HepG2 (cell line): ENCODE measurements at regions not wholly inside any gene's neighbourhood (a gene's known extent, or its start where the extent isn't known, plus 50 kb on each side); places are given as distances from the start of the nearest gene placed in this dataset.
"Not testable (repeated sequence)": the region's sequence is repeated elsewhere in the genome, so short reads cannot be mapped to it uniquely, and the experiment has no call there.

Experiments used
- ATAC-seq: fragments of 200-7000 bp; cut with Tn5 transposase; 3 replicates; pipeline ENCODE4 v1.9.1; 2020; ENCODE audit warnings: mild to moderate bottlenecking, moderate library complexity
- BruUV-seq: library from RNA; stranded (reverse); fragments of 400-500 nt; replicated peaks from 2 replicates; lab custom pipeline; 2021; lab: Mats Ljungman, UMichigan
- CTCF ChIA-PET: fragments of 300-600 bp; formaldehyde crosslinking; extraction: SDS; loops from one replicate; lab custom pipeline; 2021; ENCODE audit warnings: low total read pairs, inconsistent platforms, low intra/inter-chr PET ratio; lab: Yijun Ruan, JAX
- POLR2A ChIA-PET: fragments of 350-600 bp; sonication (Branson Sonifier 250); formaldehyde crosslinking; loops from one replicate; lab custom pipeline; 2020; ENCODE audit warnings: antibody characterized with exemption, inconsistent platforms; lab: Yijun Ruan, JAX
- DNase-seq: peaks from one replicate; pipeline ENCODE4 v3.0.0-alpha.2; 2015; ENCODE audit warnings: low spot score
- FAIRE-seq: peaks from 3 replicates; lab custom pipeline; 2011; peaks lifted over from hg19 to GRCh38; lab: Jason Lieb, UNC
- H2AFZ ChIP-seq: one replicate; pipeline ENCODE4 v1.6.1; 2011; ENCODE audit warnings: low read length, inconsistent platforms
- H3K27ac ChIP-seq: fragments of 300-600 bp; 3 replicates; pipeline ENCODE4 v1.8.0; 2011; ENCODE audit warnings: mixed run types, mild to moderate bottlenecking, mixed read lengths, low read length, inconsistent platforms; ENCODE audit not compliant: insufficient read depth; ENCODE audit errors: extremely low read length
- H3K27me3 ChIP-seq, 2 experiments: fragments of 200-600 bp in 1 of 2; 2 replicates in 1 of 2; 3 replicates in 1 of 2; pipeline versions ENCODE4 v1.6.0 to v1.8.0; 2011; ENCODE audit warnings: low read length in 2 of 2, mild to moderate bottlenecking in 2 of 2, moderate library complexity in 2 of 2, inconsistent platforms in 1 of 2; ENCODE audit not compliant: insufficient read depth in 2 of 2, control insufficient read depth in 1 of 2
- H3K36me3 ChIP-seq, 2 experiments: fragments of 200-600 bp in 1 of 2; replicated peaks in 1 of 2; 2 replicates in 1 of 2; 3 replicates in 1 of 2; pipeline versions ENCODE4 v1.5.1 to v1.8.0; 2011; ENCODE audit warnings: low read length in 2 of 2, inconsistent platforms in 1 of 2; ENCODE audit not compliant: insufficient read depth in 2 of 2, control insufficient read depth in 1 of 2
- H3K4me1 ChIP-seq: 2 replicates; pipeline ENCODE4 v1.5.1; 2012; ENCODE audit warnings: low read length, inconsistent platforms; ENCODE audit not compliant: insufficient read depth
- H3K4me2 ChIP-seq: 2 replicates; pipeline ENCODE4 v1.6.0; 2011; ENCODE audit warnings: low read depth, low read length, inconsistent platforms
- H3K4me3 ChIP-seq, 3 experiments: fragments of 200-600 bp in 1 of 3; sonication (generic), shearing (Covaris generic) in 1 of 3; replicated peaks in 1 of 3; 2 replicates each; pipeline ENCODE4 v1.5.1; 2011 to 2016; ENCODE audit warnings: low read length in 3 of 3, inconsistent platforms in 2 of 3, low read depth in 2 of 3, mild to moderate bottlenecking in 2 of 3, control low read depth in 1 of 3, mixed read lengths in 1 of 3; ENCODE audit not compliant: insufficient read depth in 1 of 3
- H3K79me2 ChIP-seq: one replicate; pipeline ENCODE4 v1.6.1; 2011; ENCODE audit warnings: low read length, inconsistent platforms; ENCODE audit not compliant: insufficient read depth
- H3K9ac ChIP-seq: 2 replicates; pipeline ENCODE4 v1.6.0; 2011; ENCODE audit warnings: mild to moderate bottlenecking, low read depth, low read length, inconsistent platforms; ENCODE audit not compliant: insufficient read depth
- H3K9me3 ChIP-seq: 2 replicates; pipeline ENCODE4 v1.5.1; 2012; ENCODE audit warnings: mild to moderate bottlenecking, low read length
- H4K20me1 ChIP-seq: 2 replicates; pipeline ENCODE4 v1.6.0; 2011; ENCODE audit warnings: inconsistent platforms, mild to moderate bottlenecking, low read length, moderate library complexity; ENCODE audit not compliant: insufficient read depth
- WGBS: methylation state at CpG from one replicate; pipeline ENCODE4 v1.1.6; 2017; ENCODE audit warnings: low lambda C conversion rate; 5-methylcytosine and 5-hydroxymethylcytosine counted together
- in situ Hi-C: cut with HindIII; loops from 2 replicates; pipeline ENCODE4 v1.10.0; 2017; ENCODE audit warnings: low pct_unique_long_range_greater_than_20kb; ENCODE audit not compliant: extremely low pct_ligation_motif_present
- intact Hi-C: fragments of 100-400 bp; cut with micrococcal nuclease; formaldehyde crosslinking; loops from one replicate; pipeline ENCODE4 v1.10.0; 2022; ENCODE audit not compliant: unreplicated experiment

DNA sequence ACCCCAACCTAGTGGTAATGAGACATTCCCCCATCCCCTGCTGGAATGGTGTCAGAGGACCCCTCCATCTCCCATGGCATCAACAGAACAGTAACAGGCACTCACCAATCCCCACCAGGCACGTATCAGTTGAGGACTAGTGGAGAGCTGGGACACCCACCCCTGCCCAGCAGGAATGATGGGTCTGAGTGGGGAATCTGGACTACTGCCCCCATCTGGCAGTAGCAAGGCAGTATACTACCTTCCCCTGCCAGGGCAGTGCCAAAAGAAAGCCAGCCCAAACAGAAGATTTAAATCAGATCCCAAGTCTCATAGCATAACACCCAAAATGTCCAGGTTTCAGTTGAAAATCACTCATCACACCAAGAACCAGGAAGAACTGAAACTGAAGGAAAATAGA lies 111.2 kb upstream of the NBPF12 start:
- H3K27me3 ChIP-seq, H3K79me2 ChIP-seq, CTCF ChIA-PET, H4K20me1 ChIP-seq, POLR2A ChIA-PET, FAIRE-seq, H3K4me2 ChIP-seq, H3K36me3 ChIP-seq, H3K9me3 ChIP-seq, H2AFZ ChIP-seq, intact Hi-C loops, H3K27ac ChIP-seq, H3K4me3 ChIP-seq, H3K4me1 ChIP-seq, DNase-seq, in situ Hi-C loops, H3K9ac ChIP-seq, BruUV-seq, ATAC-seq: not testable (repeated sequence)
- WGBS, result no CpG with 5 or more reads among the region's 1 CpG

DNA sequence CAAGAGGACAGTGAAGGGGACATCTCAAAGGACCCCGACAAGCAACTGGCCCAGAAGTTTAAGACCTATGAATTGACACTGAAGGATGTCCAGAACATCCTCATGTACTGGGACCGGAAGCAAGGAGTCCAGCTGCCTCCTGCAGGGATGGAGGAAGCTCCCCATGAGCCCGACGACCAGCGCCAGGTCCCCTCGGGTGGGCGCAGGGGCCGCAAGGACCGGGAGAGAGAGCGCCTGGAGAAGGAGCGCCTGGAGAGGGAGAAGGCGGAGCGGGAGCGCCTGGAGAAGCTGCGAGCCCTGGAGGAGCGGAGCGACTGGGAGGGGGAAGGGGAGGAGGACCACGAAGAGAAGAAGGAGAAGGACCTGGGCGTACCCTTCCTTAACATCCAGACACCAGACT lies 143.9 kb upstream of the NBPF12 start:
- H3K36me3 ChIP-seq, FAIRE-seq, H3K9me3 ChIP-seq, H3K4me2 ChIP-seq, H3K9ac ChIP-seq, ATAC-seq, DNase-seq, H3K4me3 ChIP-seq, intact Hi-C loops, H3K4me1 ChIP-seq, POLR2A ChIA-PET, CTCF ChIA-PET, BruUV-seq, H2AFZ ChIP-seq, H4K20me1 ChIP-seq, in situ Hi-C loops, H3K27me3 ChIP-seq, H3K27ac ChIP-seq, H3K79me2 ChIP-seq: not testable (repeated sequence)
- WGBS, result 28% methylated on average over 18 of the region's 19 CpGs

DNA sequence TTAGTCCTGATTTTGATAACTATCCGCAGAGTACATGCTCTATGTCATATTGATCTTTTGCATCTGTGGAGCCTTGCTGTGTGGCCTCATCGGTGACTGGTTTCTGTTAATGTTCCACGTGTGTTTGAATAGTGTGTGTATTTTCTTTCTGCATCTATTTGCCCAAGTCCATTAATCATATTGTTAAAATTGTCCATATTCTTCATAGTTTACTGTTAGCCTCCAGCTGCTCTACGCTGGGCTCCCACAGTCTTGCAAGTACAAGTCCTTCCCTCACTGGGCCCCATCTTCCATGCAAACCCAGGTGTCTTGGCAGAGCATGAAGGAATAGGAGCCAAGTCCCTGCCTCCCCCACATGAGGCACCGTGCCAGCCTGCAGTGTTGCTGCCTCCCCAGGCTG lies 145.4 kb upstream of the NBPF12 start:
- FAIRE-seq, H3K4me3 ChIP-seq, H3K36me3 ChIP-seq, intact Hi-C loops, POLR2A ChIA-PET, H3K27me3 ChIP-seq, H3K27ac ChIP-seq, H4K20me1 ChIP-seq, CTCF ChIA-PET, H2AFZ ChIP-seq, H3K9me3 ChIP-seq, H3K4me1 ChIP-seq, BruUV-seq, H3K4me2 ChIP-seq, in situ Hi-C loops, H3K9ac ChIP-seq, H3K79me2 ChIP-seq, ATAC-seq, DNase-seq: not testable (repeated sequence)
- WGBS, result 2% methylated on average over 4 of the region's 5 CpGs

DNA sequence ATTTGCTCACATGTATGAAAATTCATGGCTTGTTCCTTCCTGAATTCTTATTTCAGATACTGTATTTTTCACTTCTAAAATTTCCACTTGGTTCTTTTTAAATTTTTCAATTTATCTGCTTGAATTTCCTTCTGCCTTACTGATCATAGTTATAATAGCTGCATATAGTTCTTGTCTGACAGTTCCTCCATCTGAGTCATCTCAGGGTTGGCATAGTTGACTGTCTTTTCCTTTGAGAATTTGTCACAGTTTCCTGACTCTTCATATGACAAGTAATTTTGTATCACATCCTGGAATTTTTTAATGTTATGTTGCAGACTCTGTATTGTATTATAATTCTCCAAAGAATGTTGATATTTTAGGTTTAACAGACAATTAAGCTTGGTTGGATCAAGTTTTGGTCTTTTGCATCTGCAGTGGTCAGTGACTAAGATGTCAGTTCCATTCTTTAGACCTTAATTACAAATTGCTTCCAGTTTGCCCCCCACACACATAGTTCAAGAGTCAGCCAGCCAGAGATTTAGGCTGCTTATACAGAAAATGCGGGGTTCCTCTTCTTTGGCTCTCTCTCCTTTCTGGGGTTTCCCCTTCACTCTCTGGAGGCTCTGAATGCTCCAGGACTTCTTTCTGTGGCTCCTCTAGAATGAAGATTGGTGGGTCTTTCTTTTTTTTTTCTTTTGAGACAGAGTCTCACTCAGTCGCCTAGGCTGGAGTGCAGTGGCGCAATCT lies 153.7 kb upstream of the NBPF12 start:
- POLR2A ChIA-PET, H3K9me3 ChIP-seq, H2AFZ ChIP-seq, H3K27me3 ChIP-seq, in situ Hi-C loops, ATAC-seq, H3K4me2 ChIP-seq, H3K36me3 ChIP-seq, FAIRE-seq, H3K9ac ChIP-seq, H3K4me3 ChIP-seq, CTCF ChIA-PET, intact Hi-C loops, H3K79me2 ChIP-seq, DNase-seq, H3K27ac ChIP-seq, H4K20me1 ChIP-seq, H3K4me1 ChIP-seq, BruUV-seq: not testable (repeated sequence)
- WGBS, result 52% methylated on average over 3 of the region's 3 CpGs
